ENCODE measurements at regions not wholly inside any gene's neighbourhood (a gene's known extent, or its start where the extent isn't known, plus 50 kb on each side); places are given as distances from the start of the nearest gene placed in this dataset.

DNA sequence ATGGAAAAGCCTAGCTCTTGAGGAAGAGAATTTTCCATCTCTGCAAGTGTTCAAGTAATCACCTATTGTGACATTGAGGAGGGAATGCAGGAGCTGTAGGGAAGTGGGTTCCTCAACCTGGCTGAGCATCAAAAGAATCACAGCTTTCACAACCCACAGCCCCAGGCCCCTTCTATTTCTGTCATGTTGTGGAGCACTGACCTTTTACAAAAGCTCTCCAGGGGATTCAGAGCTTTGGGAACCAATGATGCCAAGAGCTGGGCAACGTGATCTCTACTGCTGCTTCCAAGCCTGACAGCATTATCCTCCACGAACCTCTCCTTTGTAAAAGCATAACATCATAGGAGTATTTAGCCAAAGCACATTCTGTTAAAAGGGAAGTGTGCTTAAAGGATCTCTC lies 231.1 kb downstream of the ADAMTS9 start:
- H3K4me1 Mint-ChIP-seq: no peaks in the 10 kb centered on the region
- CTCF ChIA-PET (ENCODE audit: partially characterized antibody): no interaction called here

DNA sequence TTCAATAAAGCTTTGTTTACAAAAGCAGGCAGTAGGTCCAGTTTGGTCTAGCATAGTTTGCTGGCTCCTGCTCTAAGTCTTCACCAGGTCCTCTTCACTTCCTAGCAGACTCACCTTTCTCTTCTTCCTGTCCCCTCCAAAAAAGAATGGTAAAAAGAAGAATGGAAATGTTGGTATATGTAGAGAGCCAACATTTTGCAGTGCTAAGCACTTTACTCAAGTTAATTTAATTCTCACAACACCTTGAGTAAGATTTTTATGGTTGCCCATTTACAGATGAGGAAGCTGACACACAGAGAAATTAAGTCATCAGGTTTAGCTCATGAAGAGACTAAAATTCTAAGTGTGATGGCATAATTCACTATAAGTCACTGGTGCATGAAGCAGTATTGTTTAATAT lies 230.1 kb upstream of the PRICKLE2 start:
- intact Hi-C loops (cut with micrococcal nuclease): no loop called here
- H3K27me3 Mint-ChIP-seq: no peaks in the 10 kb centered on the region
- H3K27ac Mint-ChIP-seq: no peak overlapping the region
- H3K27ac ChIP-seq (ENCODE audit: low read depth, low read length): no peak overlapping the region
- H3K9me3 Mint-ChIP-seq: no peaks in the 10 kb centered on the region
- H3K4me3 ChIP-seq (ENCODE audit: low read length in 2 of 2): no peak overlapping the region
- no peaks in the 10 kb centered on the region for H3K36me3 ChIP-seq (ENCODE audit: insufficient read depth, low read length)
- CTCF ChIA-PET (ENCODE audit: partially characterized antibody): interaction anchor here (1.4 kb wide), 1 partner anchor 9 kb away, joined by 6 read pairs; no protein-coding TSS in a partner anchor
- POLR2A ChIA-PET (ENCODE audit: partially characterized antibody): no interaction called here
- DNase-seq: no peak
- H3K4me1 Mint-ChIP-seq: no peaks in the 10 kb centered on the region
- H3K9me3 ChIP-seq (ENCODE audit: control insufficient read depth in 1 of 2, low read length in 2 of 2): no peaks in the 10 kb centered on the region
- no peaks in the 10 kb centered on the region for H3K27me3 ChIP-seq (ENCODE audit: insufficient read depth, low read length)
- no peaks in the 10 kb centered on the region for H3K4me1 ChIP-seq (ENCODE audit: insufficient read depth, low read length)
- H3K36me3 Mint-ChIP-seq: no peaks in the 10 kb centered on the region
- no peak overlapping the region for H3K4me3 Mint-ChIP-seq

More for the DNA sequence above, 231.1 kb downstream of the ADAMTS9 start:
- no peaks in the 10 kb centered on the region for H3K27me3 Mint-ChIP-seq
- H3K27me3 ChIP-seq (ENCODE audit: insufficient read depth, low read length): no peaks in the 10 kb centered on the region
- no peaks in the 10 kb centered on the region for H3K36me3 Mint-ChIP-seq
- H3K9me3 Mint-ChIP-seq: no peaks in the 10 kb centered on the region
- H3K36me3 ChIP-seq (ENCODE audit: insufficient read depth, low read length): no peaks in the 10 kb centered on the region
- DNase-seq: no peak
- H3K4me3 ChIP-seq (ENCODE audit: low read length in 2 of 2): no peak overlapping the region
- intact Hi-C loops (cut with micrococcal nuclease): no loop called here
- no peaks in the 10 kb centered on the region for H3K4me1 ChIP-seq (ENCODE audit: insufficient read depth, low read length)
- H3K9me3 ChIP-seq (ENCODE audit: control insufficient read depth in 1 of 2, low read length in 2 of 2): no peaks in the 10 kb centered on the region
- H3K27ac Mint-ChIP-seq: no peak overlapping the region
- no peak overlapping the region for H3K4me3 Mint-ChIP-seq
- POLR2A ChIA-PET (ENCODE audit: partially characterized antibody): interaction anchor here (0.6 kb wide), 1 partner anchor 311 kb away, joined by 3 read pairs; no protein-coding TSS in a partner anchor
- no peak overlapping the region for H3K27ac ChIP-seq (ENCODE audit: low read depth, low read length)

- H3K27me3 Mint-ChIP-seq: no peaks in the 10 kb centered on the region
- POLR2A ChIA-PET (ENCODE audit: partially characterized antibody): no interaction called here
Measured at GRCh38 chr3:64454768-64455167, 229.5 kb upstream of the PRICKLE2 start.

DNA sequence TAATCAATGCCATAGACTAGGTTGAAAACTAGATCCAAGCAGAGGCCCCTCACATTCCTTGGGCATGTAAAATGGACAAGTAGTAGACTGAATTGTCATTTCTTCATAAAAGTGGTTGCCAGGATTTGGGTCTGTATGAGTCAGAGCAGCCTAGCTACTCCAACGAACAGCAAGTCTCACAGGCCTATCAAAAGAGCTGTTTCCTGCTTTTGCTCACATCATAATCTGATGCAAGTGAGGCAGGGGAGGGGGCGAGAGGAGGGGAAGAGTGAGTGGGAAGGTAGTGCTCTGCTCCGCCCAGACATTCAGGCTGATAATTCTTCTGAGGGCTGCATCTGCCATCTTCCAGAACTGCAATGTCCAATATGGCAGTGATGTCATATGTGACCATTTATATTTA lies 228.9 kb upstream of the PRICKLE2 start:
- Mint-ChIP-seq H3K27ac (no peak overlapping the region), H3K4me3 (no peak overlapping the region), H3K27me3 (no peaks in the 10 kb centered on the region), H3K4me1 (no peaks in the 10 kb centered on the region), H3K36me3 (no peaks in the 10 kb centered on the region), H3K9me3 (no peaks in the 10 kb centered on the region)
- ChIA-PET POLR2A (ENCODE audit: partially characterized antibody) (no interaction called here), CTCF (ENCODE audit: partially characterized antibody) (no interaction called here)
- no peaks in the 10 kb centered on the region for H3K36me3 ChIP-seq (ENCODE audit: insufficient read depth, low read length)
- H3K27ac ChIP-seq (ENCODE audit: low read depth, low read length): no peak overlapping the region
- intact Hi-C loops (cut with micrococcal nuclease): no loop called here
- H3K4me1 ChIP-seq (ENCODE audit: insufficient read depth, low read length): no peaks in the 10 kb centered on the region
- no peak overlapping the region for H3K4me3 ChIP-seq (ENCODE audit: low read length in 2 of 2)
- DNase-seq: no peak
- no peaks in the 10 kb centered on the region for H3K27me3 ChIP-seq (ENCODE audit: insufficient read depth, low read length)
- no peaks in the 10 kb centered on the region for H3K9me3 ChIP-seq (ENCODE audit: control insufficient read depth in 1 of 2, low read length in 2 of 2)

More at GRCh38 chr3:64454768-64455167, 229.5 kb upstream of the PRICKLE2 start:
- H3K36me3 Mint-ChIP-seq: no peaks in the 10 kb centered on the region
- DNase-seq: no peak
- H3K27ac Mint-ChIP-seq: no peak overlapping the region
- Histone ChIP-seq H3K27me3 (ENCODE audit: insufficient read depth, low read length) (no peaks in the 10 kb centered on the region), H3K9me3 (ENCODE audit: control insufficient read depth in 1 of 2, low read length in 2 of 2) (no peaks in the 10 kb centered on the region), H3K4me3 (ENCODE audit: low read length in 2 of 2) (no peak overlapping the region), H3K27ac (ENCODE audit: low read depth, low read length) (no peak overlapping the region), H3K36me3 (ENCODE audit: insufficient read depth, low read length) (no peaks in the 10 kb centered on the region), H3K4me1 (ENCODE audit: insufficient read depth, low read length) (no peaks in the 10 kb centered on the region)
- no peak overlapping the region for H3K4me3 Mint-ChIP-seq
- CTCF ChIA-PET (ENCODE audit: partially characterized antibody): interaction anchor here (1.4 kb wide), 1 partner anchor 10 kb away, joined by 6 read pairs; no protein-coding TSS in a partner anchor
- intact Hi-C loops (cut with micrococcal nuclease): no loop called here
- no peaks in the 10 kb centered on the region for H3K4me1 Mint-ChIP-seq
- H3K9me3 Mint-ChIP-seq: no peaks in the 10 kb centered on the region

GRCh38 chr3:64451283-64452012 lies 226.2 kb upstream of the PRICKLE2 start:
- H3K27ac Mint-ChIP-seq: no peak overlapping the region
- Histone ChIP-seq H3K9me3 (ENCODE audit: control insufficient read depth in 1 of 2, low read length in 2 of 2) (no peaks in the 10 kb centered on the region), H3K27me3 (ENCODE audit: insufficient read depth, low read length) (no peaks in the 10 kb centered on the region), H3K4me3 (ENCODE audit: low read length in 2 of 2) (no peak overlapping the region), H3K27ac (ENCODE audit: low read depth, low read length) (no peak overlapping the region), H3K36me3 (ENCODE audit: insufficient read depth, low read length) (no peaks in the 10 kb centered on the region), H3K4me1 (ENCODE audit: insufficient read depth, low read length) (no peaks in the 10 kb centered on the region)
- peaks cover 0 to 1% (median 0%) of the 10 kb centered on the region in 4 donors for H3K4me1 Mint-ChIP-seq
- DNase-seq: no peak
- no peak overlapping the region for H3K4me3 Mint-ChIP-seq
- peaks cover 0 to 3% (median 0%) of the 10 kb centered on the region in 8 donors for H3K9me3 Mint-ChIP-seq
- H3K27me3 Mint-ChIP-seq: peaks cover 2 to 16% of the 10 kb centered on the region in 2 donors
- intact Hi-C loops (cut with micrococcal nuclease): no loop called here
- ChIA-PET POLR2A (ENCODE audit: partially characterized antibody) (no interaction called here), CTCF (ENCODE audit: partially characterized antibody) (interaction anchor here (1.1 kb wide), 1 partner anchor 34 kb away, joined by 4 read pairs; no protein-coding TSS in a partner anchor)
- H3K36me3 Mint-ChIP-seq: no peaks in the 10 kb centered on the region

DNA sequence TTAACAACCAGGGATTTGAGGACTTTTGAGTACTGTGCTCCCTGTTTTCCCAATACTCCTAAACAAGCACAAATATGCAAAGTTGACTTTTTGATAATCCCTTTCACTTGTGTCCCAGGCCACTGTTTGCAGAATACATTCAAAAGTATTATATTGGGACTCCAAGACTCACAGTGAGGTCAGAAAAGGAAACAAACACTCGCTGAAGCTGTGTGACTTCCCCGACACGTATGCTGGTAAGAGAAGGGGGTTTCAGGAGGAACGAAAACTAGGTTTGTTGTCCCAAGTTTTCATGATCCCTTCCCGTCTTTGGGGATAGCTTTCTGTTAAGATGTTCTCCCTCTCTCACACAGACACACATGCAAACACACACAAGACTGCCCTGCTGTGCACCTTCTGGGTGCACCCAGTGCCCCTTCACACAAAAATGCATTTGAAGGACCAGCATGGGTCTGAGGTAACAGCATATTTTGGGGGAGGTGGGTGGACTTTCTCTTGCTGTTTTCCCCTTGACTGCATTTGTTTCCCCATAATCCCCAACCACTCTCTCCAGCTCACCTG lies 225.2 kb upstream of the PRICKLE2 start:
- intact Hi-C loops (cut with micrococcal nuclease): no loop called here
- Histone ChIP-seq H3K36me3 (ENCODE audit: insufficient read depth, low read length) (no peaks in the 10 kb centered on the region), H3K27ac (ENCODE audit: low read depth, low read length) (no peak overlapping the region), H3K9me3 (ENCODE audit: control insufficient read depth in 1 of 2, low read length in 2 of 2) (no peaks in the 10 kb centered on the region), H3K27me3 (ENCODE audit: insufficient read depth, low read length) (no peaks in the 10 kb centered on the region), H3K4me1 (ENCODE audit: insufficient read depth, low read length) (no peaks in the 10 kb centered on the region), H3K4me3 (ENCODE audit: low read length in 2 of 2) (no peak overlapping the region)
- ChIA-PET POLR2A (ENCODE audit: partially characterized antibody) (no interaction called here), CTCF (ENCODE audit: partially characterized antibody) (no interaction called here)
- Mint-ChIP-seq H3K27me3 (peaks cover 8 to 23% of the 10 kb centered on the region in 2 donors), H3K27ac (no peak overlapping the region), H3K4me1 (peaks cover 0 to 1% (median 0%) of the 10 kb centered on the region in 4 donors), H3K4me3 (no peak overlapping the region), H3K36me3 (no peaks in the 10 kb centered on the region), H3K9me3 (peaks cover 0 to 3% (median 0%) of the 10 kb centered on the region in 8 donors)
- no peak for DNase-seq

DNA sequence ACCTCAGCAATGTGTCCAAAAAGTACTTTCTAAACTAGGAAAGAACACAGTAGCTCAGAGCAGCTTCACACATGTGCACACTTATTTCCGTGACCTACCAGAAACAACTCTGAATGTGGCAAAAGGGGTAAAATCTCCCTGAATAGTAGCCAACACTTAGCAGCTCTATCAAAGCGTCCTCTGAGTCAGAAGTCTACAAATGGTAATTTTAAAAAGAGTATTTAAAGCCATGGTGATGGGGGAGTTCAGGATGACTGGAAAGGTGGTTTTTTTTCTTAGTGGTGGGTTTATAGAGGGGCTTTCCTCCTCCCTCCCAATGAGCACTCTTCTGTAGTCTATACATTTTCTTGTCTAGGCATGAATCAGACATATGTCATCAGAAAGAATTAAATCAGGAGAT lies 223.8 kb upstream of the PRICKLE2 start:
- Mint-ChIP-seq H3K36me3 (no peaks in the 10 kb centered on the region), H3K4me3 (no peak overlapping the region), H3K27ac (no peak overlapping the region), H3K27me3 (peaks cover 16 to 29% of the 10 kb centered on the region in 2 donors), H3K4me1 (peaks cover 0 to 1% (median 0%) of the 10 kb centered on the region in 4 donors), H3K9me3 (peaks cover 0 to 3% (median 0%) of the 10 kb centered on the region in 8 donors)
- Histone ChIP-seq H3K27me3 (ENCODE audit: insufficient read depth, low read length) (no peaks in the 10 kb centered on the region), H3K27ac (ENCODE audit: low read depth, low read length) (no peak overlapping the region), H3K9me3 (ENCODE audit: control insufficient read depth in 1 of 2, low read length in 2 of 2) (no peaks in the 10 kb centered on the region), H3K36me3 (ENCODE audit: insufficient read depth, low read length) (no peaks in the 10 kb centered on the region), H3K4me3 (ENCODE audit: low read length in 2 of 2) (no peak overlapping the region), H3K4me1 (ENCODE audit: insufficient read depth, low read length) (no peaks in the 10 kb centered on the region)
- ChIA-PET CTCF (ENCODE audit: partially characterized antibody) (no interaction called here), POLR2A (ENCODE audit: partially characterized antibody) (no interaction called here)
- intact Hi-C loops (cut with micrococcal nuclease): no loop called here
- DNase-seq: no peak
